Neutrophil (primary cell): ENCODE measurements at regions not wholly inside any gene's neighbourhood (a gene's known extent, or its start where the extent isn't known, plus 50 kb on each side); places are given as distances from the start of the nearest gene placed in this dataset.

Source experiments
- H3K27ac ChIP-seq: fragments of 200-600 bp; sonication (generic); 2 replicates; pipeline ENCODE4 v1.5.1; 2016; ENCODE audit warnings: mild to moderate bottlenecking, moderate library complexity
- H3K27me3 ChIP-seq: fragments of 200-600 bp; sonication (generic); 2 replicates; pipeline ENCODE4 v1.6.0; 2016; ENCODE audit warnings: mild to moderate bottlenecking
- H3K36me3 ChIP-seq: fragments of 200-600 bp; sonication (generic); 2 replicates; pipeline ENCODE4 v1.5.1; 2017
- H3K4me1 ChIP-seq, 2 experiments: fragments of 200-600 bp in 1 of 2; sonication (generic) in 1 of 2; 1 replicate in 1 of 2; 2 replicates in 1 of 2; pipeline versions ENCODE4 v1.5.1 to v1.6.1; 2013 to 2016; ENCODE audit warnings: low read depth in 1 of 2, low read length in 1 of 2, mild to moderate bottlenecking in 1 of 2, moderate library complexity in 1 of 2; ENCODE audit not compliant: control insufficient read depth in 1 of 2, insufficient read depth in 1 of 2
- H3K4me3 ChIP-seq, 2 experiments: fragments of 200-600 bp in 1 of 2; sonication (generic) in 1 of 2; 1 replicate in 1 of 2; 2 replicates in 1 of 2; pipeline ENCODE4 v1.5.1; 2013 to 2016; ENCODE audit warnings: low read depth in 1 of 2, low read length in 1 of 2, mild to moderate bottlenecking in 1 of 2, moderate library complexity in 1 of 2
- H3K9me3 ChIP-seq: fragments of 200-600 bp; sonication (generic); 2 replicates; pipeline ENCODE4 v1.5.1; 2016
- CTCF ChIP-seq: fragments of 200-600 bp; sonication (generic); IDR thresholded peaks from 2 replicates; pipeline ENCODE4 v1.5.1; 2016; ENCODE audit warnings: antibody characterized with exemption

- Histone ChIP-seq H3K4me3 (no peak overlapping the region), H3K27me3 (no peaks in the 10 kb centered on the region), H3K27ac (no peak overlapping the region), H3K9me3 (no peaks in the 10 kb centered on the region), H3K36me3 (no peaks in the 10 kb centered on the region), H3K4me1 (peaks cover 3 to 4% of the 10 kb centered on the region in 2 experiments)
- TF ChIP-seq CTCF = no peak
These were observed 852.4 kb downstream of the TUSC7 start for GRCh38 chr3:117562000-117562399.

- H3K9me3 ChIP-seq = no peaks in the 10 kb centered on the region
- peaks cover 6 to 8% of the 10 kb centered on the region in 2 experiments for H3K4me1 ChIP-seq
- no peak overlapping the region for H3K27ac ChIP-seq
- H3K36me3 ChIP-seq = no peaks in the 10 kb centered on the region
- no peak for TF ChIP-seq CTCF
- H3K4me3 ChIP-seq = no peak overlapping the region
- no peaks in the 10 kb centered on the region for H3K27me3 ChIP-seq
These were observed 853.5 kb downstream of the TUSC7 start for GRCh38 chr3:117563063-117563462.

GRCh38 chr3:117565777-117566176 is 856.2 kb downstream of the TUSC7 start:
- H3K27ac ChIP-seq = no peak overlapping the region
- H3K27me3 ChIP-seq = no peaks in the 10 kb centered on the region
- no peak overlapping the region for H3K4me3 ChIP-seq
- H3K9me3 ChIP-seq = no peaks in the 10 kb centered on the region
- H3K36me3 ChIP-seq = no peaks in the 10 kb centered on the region
- peaks cover 6 to 8% of the 10 kb centered on the region in 2 experiments for H3K4me1 ChIP-seq
- no peak for TF ChIP-seq CTCF

GRCh38 chr3:117566926-117567325 is 857.3 kb downstream of the TUSC7 start:
- no peak for TF ChIP-seq CTCF
- peaks cover 6 to 8% of the 10 kb centered on the region in 2 experiments for H3K4me1 ChIP-seq
- no peak overlapping the region for H3K4me3 ChIP-seq
- no peak overlapping the region for H3K27ac ChIP-seq
- no peaks in the 10 kb centered on the region for H3K9me3 ChIP-seq
- H3K27me3 ChIP-seq = no peaks in the 10 kb centered on the region
- no peaks in the 10 kb centered on the region for H3K36me3 ChIP-seq

GRCh38 chr3:117567382-117567781 is 857.8 kb downstream of the TUSC7 start:
- Histone ChIP-seq H3K4me3 (no peak overlapping the region), H3K36me3 (no peaks in the 10 kb centered on the region), H3K27ac (no peak overlapping the region), H3K9me3 (no peaks in the 10 kb centered on the region), H3K27me3 (no peaks in the 10 kb centered on the region), H3K4me1 (peaks cover 6 to 8% of the 10 kb centered on the region in 2 experiments)
- TF ChIP-seq CTCF = no peak

GRCh38 chr3:117567906-117568305 is 858.3 kb downstream of the TUSC7 start:
- no peak overlapping the region for H3K27ac ChIP-seq
- TF ChIP-seq CTCF = no peak

More at GRCh38 chr3:117567906-117568305, 858.3 kb downstream of the TUSC7 start:
- Histone ChIP-seq H3K4me1 (peaks cover 6 to 8% of the 10 kb centered on the region in 2 experiments), H3K4me3 (no peak overlapping the region), H3K27me3 (no peaks in the 10 kb centered on the region), H3K9me3 (no peaks in the 10 kb centered on the region), H3K36me3 (no peaks in the 10 kb centered on the region)
